NCI-H345 treated with DMSO at 0.1 percent for 48 hours (cell line): ENCODE measurements at regions not wholly inside any gene's neighbourhood (a gene's known extent, or its start where the extent isn't known, plus 50 kb on each side); places are given as distances from the start of the nearest gene placed in this dataset.
"Not testable (repeated sequence)": the region's sequence is repeated elsewhere in the genome, so short reads cannot be mapped to it uniquely, and the experiment has no call there.

ENCODE experiments used
- DNase-seq: peaks from one replicate; lab custom pipeline; 2025; ENCODE audit not compliant: unreplicated experiment; lab: John Stamatoyannopoulos, UW

DNA sequence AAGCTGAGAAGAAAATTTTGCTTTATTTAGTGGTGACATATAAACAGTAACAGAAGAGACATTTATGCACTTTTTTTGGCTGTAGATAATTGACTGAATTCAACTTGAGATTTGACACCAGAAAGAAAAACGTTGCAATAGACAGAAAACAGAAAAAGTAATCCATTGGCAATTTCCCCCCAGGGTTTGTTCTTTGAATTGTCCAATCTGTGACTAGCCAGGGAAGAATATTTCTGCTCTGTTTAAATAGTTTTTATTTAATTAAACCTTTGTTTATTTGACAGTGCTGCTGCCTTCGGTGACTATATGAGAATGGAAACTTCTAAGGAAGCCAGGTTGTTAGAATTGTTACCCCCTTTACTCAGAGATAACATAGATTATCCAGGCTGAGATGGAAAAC, 210.6 kb downstream of the DEPDC1B start:
- no peak for DNase-seq

DNA sequence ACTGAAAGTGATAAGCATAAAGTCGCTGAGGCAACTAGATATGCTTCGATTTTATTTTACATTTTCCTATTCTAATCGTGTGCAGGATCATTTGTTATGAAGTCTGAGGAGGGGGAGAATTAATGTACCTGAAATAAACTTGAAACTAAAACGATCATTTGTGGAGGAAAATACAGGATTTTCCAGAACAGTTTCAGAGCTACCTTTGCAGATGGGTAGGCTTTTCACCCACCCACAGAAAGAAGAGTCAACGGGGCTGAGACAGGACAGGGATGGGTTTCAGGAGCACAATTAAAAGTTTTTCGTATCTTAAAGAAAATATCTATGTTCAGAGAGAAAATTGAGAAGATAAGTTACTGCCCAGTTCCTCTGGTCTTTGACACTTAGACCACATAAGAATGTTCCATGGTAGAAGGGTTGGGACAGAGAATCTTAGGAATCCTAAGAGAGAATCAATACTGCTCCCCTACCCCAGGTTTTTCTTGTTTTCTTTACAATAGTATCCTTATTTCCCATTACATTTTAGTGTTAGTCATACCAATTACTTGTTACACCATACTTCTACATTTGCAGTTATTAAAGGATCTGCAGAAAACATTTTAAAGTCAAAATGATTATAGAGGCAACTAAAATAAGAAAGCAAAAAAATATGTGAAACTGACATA, 211.4 kb downstream of the DEPDC1B start:
- no peak for DNase-seq

DNA sequence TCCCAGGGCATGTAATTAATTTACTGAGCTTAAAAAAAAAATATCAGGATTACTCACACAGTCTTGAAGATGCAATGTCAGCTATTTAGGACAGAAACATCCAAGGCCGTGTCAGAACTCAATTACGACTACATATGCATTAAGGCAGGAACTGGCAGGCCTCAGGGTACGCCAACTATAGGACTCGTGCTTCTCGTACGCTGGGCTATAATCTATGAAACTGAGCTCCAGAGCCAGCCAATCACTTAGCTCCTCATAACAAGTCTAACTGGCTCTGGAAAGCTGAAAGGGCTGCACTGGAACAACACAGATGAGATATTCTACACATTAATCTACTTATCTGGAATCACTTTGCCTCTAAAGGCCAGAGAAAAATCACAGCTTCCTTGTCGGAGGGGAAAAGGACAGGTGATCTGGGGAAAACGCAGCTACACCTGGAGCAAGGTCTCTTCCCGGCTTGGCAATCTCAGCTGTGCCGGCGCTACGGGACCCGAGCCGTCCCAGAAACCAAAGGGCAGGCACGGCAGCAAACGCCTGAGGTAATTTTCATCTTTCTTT, 212.0 kb downstream of the DEPDC1B start:
- DNase-seq = no peak

DNA sequence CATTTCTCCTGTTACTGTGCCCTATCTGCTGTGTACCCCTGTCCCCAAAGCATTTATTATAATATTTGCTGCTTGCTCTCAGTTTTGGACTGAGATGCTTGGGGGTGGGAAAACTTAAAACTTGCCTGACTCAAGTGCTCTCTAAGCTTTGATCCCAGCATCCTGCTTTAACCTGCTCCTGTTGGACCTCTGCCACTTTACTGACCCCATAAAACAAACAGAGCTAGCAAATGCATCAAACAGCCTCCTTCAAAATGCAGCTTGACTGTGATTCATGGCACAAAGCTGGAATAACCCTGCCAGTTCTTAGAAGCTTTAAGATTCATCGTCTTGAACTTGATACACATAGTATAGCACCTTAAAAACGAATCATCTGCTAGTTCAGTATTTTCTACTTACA, 212.5 kb downstream of the DEPDC1B start:
- no peak for DNase-seq

DNA sequence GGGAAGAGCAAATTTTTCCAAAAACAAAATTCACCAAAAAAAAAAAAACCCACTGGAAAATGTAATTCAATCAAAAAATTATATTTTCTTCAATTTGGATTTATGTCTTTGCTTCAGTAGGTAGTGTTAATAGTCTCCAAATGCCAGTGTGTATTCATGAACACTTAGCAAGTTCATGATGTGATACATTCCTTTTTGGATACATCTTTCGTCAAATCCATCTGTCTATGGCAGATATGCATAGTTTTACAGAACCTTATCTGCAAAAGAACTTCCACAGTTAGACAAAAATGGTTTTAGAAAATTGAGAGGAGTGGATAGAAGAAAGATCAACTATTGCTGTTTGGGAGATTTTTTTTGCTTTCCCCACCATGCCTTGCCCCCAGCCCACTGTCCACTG, 214.6 kb downstream of the DEPDC1B start:
- DNase-seq = no peak

DNA sequence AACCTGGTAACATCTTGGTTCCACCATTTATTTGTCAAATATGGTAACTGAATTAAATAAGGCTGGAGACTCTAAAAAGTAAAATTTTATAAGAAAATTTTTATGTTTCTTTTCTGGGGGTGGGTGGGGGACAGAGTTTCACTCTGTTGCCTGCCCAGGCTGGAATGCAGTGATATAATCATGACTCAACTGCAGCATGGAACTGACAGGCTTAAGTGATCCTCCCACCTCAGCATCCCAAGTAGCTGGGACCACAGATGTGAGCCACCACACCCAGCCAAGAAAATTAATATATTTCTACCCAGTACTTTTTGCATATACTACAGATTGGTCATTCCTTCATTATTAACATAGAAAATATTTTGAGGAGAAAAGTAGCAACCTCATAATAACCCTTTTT, 216.9 kb downstream of the DEPDC1B start:
- DNase-seq = no peak

DNA sequence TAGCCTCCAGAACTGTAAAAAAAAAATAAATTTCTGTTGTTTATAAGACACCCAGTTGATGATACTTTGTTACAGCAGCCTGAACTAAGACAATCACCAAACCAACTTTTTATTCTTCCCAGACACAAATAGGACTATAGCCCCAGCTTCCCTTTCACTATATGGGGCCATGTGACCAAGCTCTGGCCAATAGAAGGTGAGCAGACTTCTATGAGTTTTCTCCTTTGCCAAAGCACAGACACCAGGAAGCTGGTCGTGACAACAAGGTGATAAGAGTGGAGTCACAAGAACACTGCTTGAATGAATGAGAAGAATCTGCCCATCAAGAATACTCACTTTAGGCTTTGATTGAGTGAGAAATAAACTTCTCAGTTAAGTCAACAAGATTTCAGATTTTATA, 217.7 kb downstream of the DEPDC1B start:
- DNase-seq = no peak

DNA sequence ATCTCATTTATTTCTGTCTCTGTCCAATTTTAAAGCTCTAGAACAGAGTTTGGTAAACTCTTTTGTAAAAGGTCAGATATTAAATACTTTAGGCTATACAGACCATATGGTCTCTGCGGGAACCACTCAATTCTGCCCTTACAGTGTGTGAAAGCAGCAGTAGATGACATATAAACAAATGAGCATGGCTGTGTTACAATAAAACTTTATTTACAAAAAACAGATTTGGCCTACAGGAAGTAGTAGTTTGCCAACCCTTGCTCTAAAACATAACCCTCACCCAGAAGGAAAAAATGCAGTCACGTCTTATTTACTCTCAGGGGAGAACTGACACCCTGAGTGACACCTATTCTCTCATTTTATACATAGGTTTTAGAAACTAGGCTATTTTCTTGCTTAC, 220.4 kb downstream of the DEPDC1B start:
- DNase-seq = no peak

DNA sequence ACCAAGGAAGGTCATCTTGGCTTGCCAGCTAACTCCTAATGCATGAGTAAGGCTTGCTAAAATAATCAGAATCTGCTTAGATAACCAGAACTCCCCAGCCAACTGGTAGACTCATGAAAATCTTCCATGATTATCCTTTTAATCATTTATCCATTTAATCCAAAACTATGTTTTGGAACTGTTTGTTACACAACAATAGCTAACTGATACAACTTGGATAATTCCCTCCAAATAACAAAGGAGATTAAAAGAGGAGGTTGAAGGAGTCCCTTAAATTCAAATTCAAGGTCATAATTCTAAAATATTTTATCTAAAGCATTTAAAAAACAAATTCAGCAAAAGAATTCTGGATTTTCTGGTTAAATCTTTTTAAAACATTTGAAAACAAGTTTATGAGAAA, 222.1 kb downstream of the DEPDC1B start:
- no peak for DNase-seq

DNA sequence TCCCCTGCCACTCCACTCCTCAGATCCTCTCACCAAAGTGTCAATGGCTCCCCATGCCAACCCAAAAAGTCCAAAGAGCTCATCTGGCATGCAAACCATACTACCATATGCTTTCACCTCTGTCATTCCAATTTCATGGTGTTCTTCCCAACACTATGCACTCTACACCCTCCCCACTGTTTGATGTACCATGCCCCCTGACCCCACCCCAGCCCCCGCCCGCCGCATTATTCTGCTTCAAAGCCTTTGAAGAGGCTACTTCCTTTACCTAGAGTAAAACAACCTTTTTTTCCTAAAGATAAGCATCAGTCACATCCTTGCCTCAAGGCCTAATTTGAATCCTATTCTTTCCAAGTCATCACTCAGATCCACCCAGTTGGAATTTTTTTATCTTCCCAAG, 226.3 kb downstream of the DEPDC1B start:
- no peak for DNase-seq

DNA sequence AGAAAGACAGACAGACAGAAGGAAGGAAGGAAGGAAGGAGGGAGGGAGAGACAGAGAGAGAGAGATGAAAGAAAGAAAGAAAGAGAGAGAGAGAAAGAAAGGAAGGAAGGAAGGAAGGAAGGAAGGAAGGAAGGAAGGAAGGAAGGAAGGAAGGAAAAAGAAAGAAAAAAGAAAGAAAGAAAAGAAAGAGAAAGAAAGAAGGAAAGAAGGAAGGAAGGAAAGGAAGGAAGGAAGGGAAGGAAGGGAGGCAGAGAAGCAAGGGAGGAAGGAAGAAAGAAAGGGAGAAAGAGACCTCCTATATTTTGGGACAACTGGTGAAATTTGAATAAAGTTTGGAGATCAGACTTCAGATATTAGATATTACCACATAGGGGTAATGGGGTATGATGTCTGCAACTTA, 226.9 kb downstream of the DEPDC1B start:
- not testable (repeated sequence) for DNase-seq

DNA sequence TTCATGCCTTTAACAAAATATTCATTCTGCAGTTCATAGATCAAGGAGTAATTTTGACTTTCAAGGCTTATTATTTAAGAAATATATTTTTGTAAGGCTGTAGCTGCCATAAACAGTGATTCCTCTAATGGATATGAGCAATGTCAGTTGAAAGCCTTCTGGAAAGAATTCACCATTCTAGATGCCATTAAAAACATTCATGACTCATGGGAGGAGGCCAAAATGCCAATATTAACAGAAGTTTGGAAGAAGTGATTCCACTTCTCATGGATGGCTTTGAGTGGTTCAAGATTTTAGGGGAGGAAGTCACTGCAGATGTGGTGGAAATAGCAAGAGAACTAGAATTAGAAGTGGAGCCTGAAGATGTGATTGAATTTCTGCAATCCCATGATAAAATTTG, 229.1 kb downstream of the DEPDC1B start:
- no peak for DNase-seq

DNA sequence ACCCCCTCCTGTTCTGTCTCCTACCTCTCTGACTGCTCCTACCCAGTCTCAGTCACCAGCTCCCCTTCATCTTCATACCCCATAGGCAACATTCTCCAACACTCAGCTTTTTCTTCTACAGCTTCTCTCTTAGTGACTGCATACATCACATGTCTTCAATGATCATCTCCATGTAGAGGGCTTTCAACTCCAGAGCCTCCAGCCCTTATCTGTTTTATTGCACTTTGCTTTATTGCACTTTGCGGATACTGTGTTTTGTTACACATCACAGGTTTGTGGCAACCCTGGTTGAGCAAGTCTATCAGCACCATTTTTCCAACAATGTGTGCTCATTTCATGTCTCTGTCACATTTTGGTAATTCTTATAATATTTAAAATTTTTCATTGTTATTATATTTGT, 230.7 kb downstream of the DEPDC1B start:
- DNase-seq = no peak

DNA sequence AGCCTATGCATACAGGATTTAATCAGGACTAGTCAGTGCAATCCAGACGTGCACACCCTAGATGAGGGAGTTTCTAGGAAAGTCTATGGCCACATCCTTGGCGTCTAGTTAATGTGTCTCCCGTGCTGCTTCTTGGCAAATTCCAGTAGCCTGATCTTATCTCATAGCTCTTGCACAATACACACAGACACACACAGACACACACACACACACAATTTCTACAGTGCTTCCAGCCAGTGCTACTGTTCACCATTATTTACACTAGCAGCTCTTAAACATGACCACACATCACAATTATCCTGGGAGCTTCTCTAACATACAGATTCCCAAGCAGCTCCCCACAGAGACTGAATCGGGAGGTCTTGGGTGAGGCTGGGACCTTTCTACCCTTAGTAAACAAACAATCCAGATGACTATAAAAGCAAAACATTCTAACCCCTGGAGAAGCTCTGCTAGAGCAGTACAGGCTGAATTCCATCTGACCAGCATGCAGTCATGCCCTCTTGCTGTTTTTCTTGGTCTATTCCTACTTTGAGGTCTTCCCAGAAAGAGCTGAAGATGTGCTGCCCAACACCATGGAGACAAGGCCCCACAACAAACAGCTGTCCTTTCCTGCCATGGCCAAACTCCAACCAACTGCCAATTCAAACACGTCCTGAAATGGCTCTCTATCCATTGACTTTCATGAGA, 236.6 kb downstream of the DEPDC1B start:
- no peak for DNase-seq

DNA sequence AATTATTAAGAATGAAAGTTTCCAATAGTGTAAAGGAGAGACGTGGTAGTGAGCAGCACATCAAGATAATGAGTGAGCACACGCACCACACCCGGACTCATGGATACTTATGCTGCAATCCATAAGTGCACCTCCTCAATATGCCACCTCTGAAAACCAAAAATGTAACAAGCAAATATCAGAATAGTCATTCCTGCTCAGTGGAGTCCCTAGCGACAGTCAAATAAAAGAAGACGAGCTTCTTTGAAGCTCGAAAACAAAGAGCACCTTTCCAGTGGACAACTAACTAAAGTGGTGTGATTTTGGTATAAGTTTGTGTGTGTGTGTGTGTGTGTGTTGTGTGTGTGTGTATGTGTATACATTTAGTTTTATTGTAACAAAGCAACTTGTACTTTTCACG, 241.3 kb downstream of the DEPDC1B start:
- DNase-seq = no peak

DNA sequence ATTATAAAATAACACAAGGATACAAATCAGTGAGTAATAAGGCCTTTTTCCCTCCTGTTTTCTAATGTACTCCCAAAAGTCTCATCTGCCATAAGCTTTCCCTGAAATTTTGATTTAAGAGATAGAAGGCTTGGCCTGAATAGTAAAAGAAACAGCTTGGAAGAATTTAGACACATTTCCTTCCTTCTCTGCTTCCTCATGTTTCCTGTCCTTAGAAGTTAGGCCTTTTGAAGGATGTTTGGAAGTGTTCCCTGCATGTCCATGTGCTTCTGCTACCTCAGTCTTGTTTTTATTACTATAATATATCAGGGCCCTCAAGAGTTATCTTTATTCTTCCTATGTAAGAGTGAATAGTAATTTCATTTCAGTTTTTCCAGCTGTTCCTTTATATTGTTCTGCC, 242.7 kb downstream of the DEPDC1B start:
- DNase-seq = no peak

DNA sequence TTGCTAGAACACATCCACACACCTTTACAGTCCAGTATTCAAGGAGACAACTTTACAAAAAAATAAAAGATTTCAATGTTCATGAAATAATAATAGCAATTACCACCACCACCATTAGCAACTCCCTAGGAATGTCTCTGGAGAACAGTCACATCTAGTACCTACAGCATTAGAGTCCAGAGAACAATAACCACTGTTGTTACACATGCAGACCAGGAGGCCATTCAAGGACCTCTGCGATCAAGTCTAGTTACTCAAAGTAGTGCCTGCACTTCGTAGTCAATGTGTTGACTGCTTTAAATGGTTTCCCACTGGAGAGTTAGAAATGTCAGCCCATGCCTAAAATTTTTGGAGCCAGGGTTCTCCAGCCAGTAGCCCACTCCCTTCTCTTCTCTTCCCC, 244.4 kb downstream of the DEPDC1B start:
- DNase-seq = no peak

DNA sequence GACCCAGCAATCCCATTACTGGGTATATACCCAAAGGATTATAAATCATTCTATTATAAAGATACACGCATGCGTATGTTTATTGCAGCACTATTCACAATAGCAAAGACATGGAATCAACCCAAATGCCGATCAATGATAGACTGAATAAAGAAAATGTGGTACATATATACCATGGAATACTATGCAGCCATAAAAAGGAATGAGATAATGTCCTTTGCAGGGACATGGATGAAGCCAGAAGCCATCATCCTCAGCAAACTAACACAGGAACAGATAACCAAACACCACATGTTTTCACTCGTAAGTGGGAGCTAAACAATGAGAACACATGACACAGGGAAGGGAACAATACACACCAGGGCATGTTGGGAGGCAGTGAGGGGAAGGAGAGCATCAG, 245.7 kb downstream of the DEPDC1B start:
- DNase-seq = not testable (repeated sequence)

DNA sequence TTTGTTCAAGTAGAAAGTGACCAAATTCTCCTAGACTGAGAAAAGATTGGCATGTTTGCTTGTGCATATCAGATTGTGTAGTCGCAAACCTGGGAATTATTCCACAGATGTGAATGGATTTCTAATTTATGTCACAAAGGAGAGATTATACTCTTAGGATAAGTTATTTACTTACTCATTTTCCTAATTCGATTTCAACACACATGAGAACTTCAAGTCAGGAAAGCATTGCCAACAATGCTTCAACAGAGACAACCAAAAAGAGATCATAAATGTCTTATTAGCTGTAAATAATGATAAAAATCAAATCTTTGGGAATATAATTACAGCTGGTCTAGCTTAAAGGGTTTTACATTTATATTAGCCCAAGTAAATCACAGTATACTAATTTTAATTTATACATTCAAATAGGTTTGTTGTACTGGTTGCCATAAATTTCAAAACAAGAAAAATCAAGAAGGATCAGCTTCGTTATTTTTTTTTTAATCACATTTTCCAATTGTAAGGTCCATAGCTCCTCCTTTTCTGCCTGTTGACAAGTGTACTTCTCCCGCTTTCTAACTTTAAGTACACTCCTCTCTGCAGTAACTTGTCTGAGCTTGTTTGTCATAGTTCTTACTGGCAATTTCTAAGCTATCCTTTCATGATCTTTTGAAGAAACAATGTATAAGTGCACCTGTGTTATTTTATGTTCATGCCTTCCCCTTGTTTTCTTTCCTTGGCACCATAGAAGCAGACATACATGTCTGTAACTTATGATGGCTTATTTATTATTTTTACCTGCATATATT, 246.6 kb downstream of the DEPDC1B start:
- no peak for DNase-seq

DNA sequence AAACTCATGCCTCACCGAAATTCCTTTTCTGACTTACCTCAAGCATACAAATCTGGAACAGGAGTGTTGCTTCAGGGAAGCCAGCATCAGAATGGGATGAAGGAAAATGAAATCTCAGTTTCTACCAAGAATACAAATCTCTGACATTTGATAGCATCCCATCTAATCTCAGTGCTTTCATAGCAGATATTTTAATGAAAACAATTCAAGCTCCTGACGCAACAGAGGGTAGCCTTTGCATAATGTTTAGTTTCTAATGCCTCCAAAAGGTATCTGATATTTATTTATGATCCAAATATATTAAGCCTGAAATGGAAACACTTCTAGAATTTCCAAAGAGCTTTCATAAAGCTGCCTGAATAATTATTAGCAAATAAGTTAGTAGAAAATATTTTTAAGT, 251.4 kb downstream of the DEPDC1B start:
- DNase-seq = no peak

DNA sequence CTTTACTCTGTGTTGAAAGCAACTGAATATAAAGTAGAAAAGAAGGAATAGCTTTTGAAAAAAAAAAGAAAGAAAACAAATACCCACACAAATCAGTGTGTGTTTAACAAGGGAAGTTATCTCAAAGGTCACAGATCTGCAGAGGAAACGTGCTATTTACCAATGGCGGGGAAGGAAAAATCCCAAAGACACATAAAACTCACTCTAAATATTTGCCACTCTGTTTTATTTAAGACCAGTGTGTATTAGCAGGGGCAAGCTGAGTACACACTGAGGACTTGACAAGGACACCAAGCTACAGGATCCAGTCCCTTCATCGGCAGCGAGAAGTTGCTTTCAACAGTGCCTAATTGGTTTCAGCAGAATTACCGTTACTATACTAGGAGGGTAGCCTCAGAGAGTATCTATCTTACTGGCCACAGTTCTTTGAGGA, 252.5 kb downstream of the DEPDC1B start:
- no peak for DNase-seq

DNA sequence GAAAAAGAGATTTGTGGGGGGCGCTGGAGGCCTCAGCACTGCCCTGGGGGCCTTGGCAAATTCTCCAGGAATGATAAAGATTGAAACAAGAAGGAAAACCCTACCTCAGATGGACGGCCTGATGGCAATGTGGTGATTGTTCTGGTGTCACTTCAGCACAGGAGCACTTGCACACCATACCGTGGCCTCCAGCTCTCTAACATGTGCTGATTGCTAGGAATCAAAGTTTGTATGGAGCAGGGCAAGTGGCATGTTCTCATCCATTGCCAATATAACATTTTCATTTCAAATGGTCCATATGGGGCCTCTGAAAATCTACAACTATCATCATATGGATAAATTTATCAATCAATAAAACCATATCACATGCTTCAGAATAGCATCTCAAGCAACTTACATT, 253.0 kb downstream of the DEPDC1B start:
- no peak for DNase-seq
